ENCODE measurements at regions not wholly inside any gene's neighbourhood (a gene's known extent, or its start where the extent isn't known, plus 50 kb on each side); places are given as distances from the start of the nearest gene placed in this dataset.
"Not testable (repeated sequence)": the region's sequence is repeated elsewhere in the genome, so short reads cannot be mapped to it uniquely, and the experiment has no call there.

GRCh38 chr22:44635567-44635966 is 66.4 kb upstream of the PRR5 start:
- not testable (repeated sequence) for H3K9me3 Mint-ChIP-seq, H3K4me1 Mint-ChIP-seq, H3K27ac Mint-ChIP-seq, H3K4me3 Mint-ChIP-seq, H3K27me3 Mint-ChIP-seq, H3K36me3 Mint-ChIP-seq

- Mint-ChIP-seq H3K27me3 (peaks cover 1% of the 10 kb centered on the region), H3K4me1 (no peaks in the 10 kb centered on the region), H3K4me3 (peak overlapping the region in 1 of 4 donors; percentile 63)
Measured at GRCh38 chr22:44634426-44635321, 67.3 kb upstream of the PRR5 start.

GRCh38 chr22:44633647-44634046 is 68.4 kb upstream of the PRR5 start:
- Mint-ChIP-seq H3K9me3 (peaks cover 0 to 7% (median 2%) of the 10 kb centered on the region in 3 donors), H3K27me3 (no peaks in the 10 kb centered on the region), H3K36me3 (no peaks in the 10 kb centered on the region), H3K27ac (no peak overlapping the region), H3K4me3 (no peak overlapping the region), H3K4me1 (no peaks in the 10 kb centered on the region)

More at GRCh38 chr22:44634426-44635321, 67.3 kb upstream of the PRR5 start:
- H3K27ac Mint-ChIP-seq: no peak overlapping the region
- H3K36me3 Mint-ChIP-seq: no peaks in the 10 kb centered on the region
- peaks cover 0 to 7% (median 2%) of the 10 kb centered on the region in 3 donors for H3K9me3 Mint-ChIP-seq

GRCh38 chr22:44632541-44633396 is 69.2 kb upstream of the PRR5 start:
- peaks cover 2% of the 10 kb centered on the region for H3K27me3 Mint-ChIP-seq
- H3K9me3 Mint-ChIP-seq: peaks cover 0 to 7% (median 2%) of the 10 kb centered on the region in 3 donors
- H3K4me1 Mint-ChIP-seq: no peaks in the 10 kb centered on the region
- no peak overlapping the region for H3K4me3 Mint-ChIP-seq
- H3K27ac Mint-ChIP-seq: no peak overlapping the region
- H3K36me3 Mint-ChIP-seq: no peaks in the 10 kb centered on the region

- peaks cover 0 to 3% (median 0%) of the 10 kb centered on the region in 3 donors for H3K4me1 Mint-ChIP-seq
- no peaks in the 10 kb centered on the region for H3K36me3 Mint-ChIP-seq
- peaks cover 5% of the 10 kb centered on the region for H3K27me3 Mint-ChIP-seq
- H3K4me3 Mint-ChIP-seq: no peak overlapping the region
- H3K27ac Mint-ChIP-seq: no peak overlapping the region
- H3K9me3 Mint-ChIP-seq: peaks cover 0 to 7% (median 2%) of the 10 kb centered on the region in 3 donors
Measured at GRCh38 chr22:44630826-44631225, 71.2 kb upstream of the PRR5 start.

GRCh38 chr22:44628835-44629234 is 73.2 kb upstream of the PRR5 start:
- no peak overlapping the region for H3K27ac Mint-ChIP-seq
- H3K36me3 Mint-ChIP-seq: no peaks in the 10 kb centered on the region
- H3K4me1 Mint-ChIP-seq: peaks cover 0 to 3% (median 0%) of the 10 kb centered on the region in 3 donors
- H3K4me3 Mint-ChIP-seq: no peak overlapping the region
- H3K27me3 Mint-ChIP-seq: peaks cover 5% of the 10 kb centered on the region
- H3K9me3 Mint-ChIP-seq: peaks cover 0 to 7% (median 2%) of the 10 kb centered on the region in 3 donors

- Mint-ChIP-seq H3K27ac (no peak overlapping the region), H3K9me3 (peaks cover 0 to 7% (median 2%) of the 10 kb centered on the region in 3 donors), H3K36me3 (no peaks in the 10 kb centered on the region), H3K4me3 (no peak overlapping the region), H3K27me3 (peaks cover 5% of the 10 kb centered on the region), H3K4me1 (peaks cover 0 to 3% (median 0%) of the 10 kb centered on the region in 3 donors)
Measured at GRCh38 chr22:44628273-44628672, 73.7 kb upstream of the PRR5 start.

GRCh38 chr22:44627521-44628139 is 74.4 kb upstream of the PRR5 start:
- Mint-ChIP-seq H3K27ac (no peak overlapping the region), H3K9me3 (peaks cover 0 to 7% (median 2%) of the 10 kb centered on the region in 3 donors), H3K4me3 (no peak overlapping the region), H3K27me3 (peaks cover 5% of the 10 kb centered on the region), H3K4me1 (peaks cover 0 to 3% (median 0%) of the 10 kb centered on the region in 3 donors), H3K36me3 (no peaks in the 10 kb centered on the region)

- Mint-ChIP-seq H3K4me1 (peaks cover 0 to 3% (median 0%) of the 10 kb centered on the region in 3 donors), H3K27ac (no peak overlapping the region), H3K4me3 (no peak overlapping the region), H3K27me3 (peaks cover 8% of the 10 kb centered on the region), H3K36me3 (no peaks in the 10 kb centered on the region), H3K9me3 (peaks cover 0 to 2% (median 0%) of the 10 kb centered on the region in 3 donors)
Measured at GRCh38 chr22:44625981-44626687, 75.9 kb upstream of the PRR5 start.

- no peak overlapping the region for H3K27ac Mint-ChIP-seq
Measured at GRCh38 chr22:44625421-44625760, 76.6 kb upstream of the PRR5 start.

GRCh38 chr22:44624689-44625420 is 77.1 kb upstream of the PRR5 start:
- H3K4me3 Mint-ChIP-seq: no peak overlapping the region
- peaks cover 14% of the 10 kb centered on the region for H3K27me3 Mint-ChIP-seq
- H3K9me3 Mint-ChIP-seq: no peaks in the 10 kb centered on the region
- no peaks in the 10 kb centered on the region for H3K36me3 Mint-ChIP-seq
- no peak overlapping the region for H3K27ac Mint-ChIP-seq
- peaks cover 0 to 3% (median 0%) of the 10 kb centered on the region in 3 donors for H3K4me1 Mint-ChIP-seq

More at GRCh38 chr22:44625421-44625760, 76.6 kb upstream of the PRR5 start:
- no peak overlapping the region for H3K4me3 Mint-ChIP-seq
- no peaks in the 10 kb centered on the region for H3K36me3 Mint-ChIP-seq
- H3K9me3 Mint-ChIP-seq: no peaks in the 10 kb centered on the region
- H3K27me3 Mint-ChIP-seq: peaks cover 14% of the 10 kb centered on the region
- peaks cover 0 to 3% (median 0%) of the 10 kb centered on the region in 3 donors for H3K4me1 Mint-ChIP-seq

- Mint-ChIP-seq H3K4me3 (no peak overlapping the region), H3K9me3 (no peaks in the 10 kb centered on the region), H3K27me3 (peaks cover 14% of the 10 kb centered on the region), H3K27ac (no peak overlapping the region), H3K36me3 (no peaks in the 10 kb centered on the region), H3K4me1 (peaks cover 0 to 3% (median 0%) of the 10 kb centered on the region in 3 donors)
Measured at GRCh38 chr22:44623771-44624510, 78.1 kb upstream of the PRR5 start.

GRCh38 chr22:44622679-44623078 is 79.3 kb upstream of the PRR5 start:
- Mint-ChIP-seq H3K4me3 (peak overlapping the region in 1 of 4 donors; percentile 34), H3K4me1 (peaks cover 0 to 3% (median 0%) of the 10 kb centered on the region in 3 donors), H3K27me3 (peaks cover 13% of the 10 kb centered on the region), H3K27ac (peak overlapping the region in 1 of 3 donors; percentile 21), H3K36me3 (no peaks in the 10 kb centered on the region), H3K9me3 (no peaks in the 10 kb centered on the region)

Data from IgD-negative memory B cell (primary cell).